MM.1S (cell line): ENCODE measurements at regions not wholly inside any gene's neighbourhood (a gene's known extent, or its start where the extent isn't known, plus 50 kb on each side); places are given as distances from the start of the nearest gene placed in this dataset.

Experiments
- DNase-seq: peaks from one replicate; pipeline ENCODE4 v3.0.0-alpha.2; 2015
- H2AFZ ChIP-seq: fragments of 300-600 bp; sonication (generic); 2 replicates; pipeline ENCODE4 v1.6.0; 2016; ENCODE audit warnings: antibody characterized with exemption, low read length
- H3F3A ChIP-seq: fragments of 300-600 bp; sonication (generic); 2 replicates; pipeline ENCODE4 v1.6.1; 2016; ENCODE audit warnings: mild to moderate bottlenecking, antibody characterized with exemption, low read length, moderate library complexity, mixed read lengths; ENCODE audit not compliant: insufficient read depth
- H3K27ac ChIP-seq: fragments of 300-600 bp; sonication (generic); 2 replicates; pipeline ENCODE4 v1.5.1; 2016; ENCODE audit warnings: mild to moderate bottlenecking, low read length
- H3K27me3 ChIP-seq: fragments of 300-600 bp; sonication (generic); replicated peaks from 2 replicates; pipeline ENCODE4 v1.6.0; 2016; ENCODE audit warnings: low read length; ENCODE audit not compliant: insufficient read depth
- H3K36me3 ChIP-seq: fragments of 300-600 bp; sonication (generic); replicated peaks from 2 replicates; pipeline ENCODE4 v1.6.1; 2016; ENCODE audit warnings: mild to moderate bottlenecking, low read length, mixed read lengths; ENCODE audit not compliant: insufficient read depth
- H3K4me1 ChIP-seq: fragments of 300-600 bp; sonication (generic); 2 replicates; pipeline ENCODE4 v1.6.1; 2016; ENCODE audit warnings: low read length, mixed read lengths
- H3K4me2 ChIP-seq: fragments of 300-600 bp; sonication (generic); 2 replicates; pipeline ENCODE4 v1.6.0; 2016; ENCODE audit warnings: low read depth, low read length
- H3K4me3 ChIP-seq: fragments of 300-600 bp; sonication (generic); 2 replicates; pipeline ENCODE4 v1.5.1; 2016; ENCODE audit warnings: low read length, mixed read lengths
- H3K79me2 ChIP-seq: fragments of 300-600 bp; sonication (generic); 2 replicates; pipeline ENCODE4 v1.6.1; 2016; ENCODE audit warnings: mixed run types, low read length, mixed read lengths
- H3K9ac ChIP-seq: fragments of 300-600 bp; sonication (generic); 2 replicates; pipeline ENCODE4 v1.6.1; 2016; ENCODE audit warnings: low read length, mixed read lengths
- H3K9me2 ChIP-seq: fragments of 300-600 bp; sonication (generic); replicated peaks from 2 replicates; pipeline ENCODE4 v1.6.1; 2016; ENCODE audit warnings: mild to moderate bottlenecking, low read length, mixed read lengths; ENCODE audit not compliant: insufficient read depth
- H3K9me3 ChIP-seq: fragments of 300-600 bp; sonication (generic); replicated peaks from 2 replicates; pipeline ENCODE4 v1.6.1; 2016; ENCODE audit warnings: mild to moderate bottlenecking, low read length, mixed read lengths; ENCODE audit not compliant: insufficient read depth
- H4K20me1 ChIP-seq: fragments of 300-600 bp; sonication (generic); 2 replicates; pipeline ENCODE4 v1.6.1; 2016; ENCODE audit warnings: mild to moderate bottlenecking, low read length, moderate library complexity, mixed read lengths; ENCODE audit not compliant: insufficient read depth
- CTCF ChIP-seq: fragments of 300-600 bp; sonication (generic); IDR thresholded peaks from 2 replicates; pipeline ENCODE4 v1.5.1; 2016; ENCODE audit warnings: antibody characterized with exemption, low read length, mixed read lengths
- EZH2 ChIP-seq: fragments of 300-600 bp; sonication (generic); optimal IDR thresholded peaks from 2 replicates; pipeline ENCODE3; 2017; ENCODE audit warnings: low read depth, mild to moderate bottlenecking, antibody characterized with exemption, low read length, mixed read lengths
- EZH2phosphoT487 ChIP-seq: fragments of 300-600 bp; sonication (generic); IDR thresholded peaks from 2 replicates; pipeline ENCODE4 v1.6.1; 2018; ENCODE audit warnings: antibody characterized with exemption, low read length

GRCh38 chr14:26123459-26123858, 474.4 kb downstream of the NOVA1 start:
- Histone ChIP-seq H3K9ac (no peak overlapping the region), H3K27ac (no peak overlapping the region), H3K9me2 (no peaks in the 10 kb centered on the region), H3K4me1 (no peaks in the 10 kb centered on the region), H3K9me3 (no peaks in the 10 kb centered on the region), H3K4me3 (no peak overlapping the region), H2AFZ (no peak overlapping the region), H3K4me2 (no peak overlapping the region), H4K20me1 (no peaks in the 10 kb centered on the region), H3K36me3 (no peaks in the 10 kb centered on the region), H3F3A (no peaks in the 10 kb centered on the region), H3K79me2 (no peaks in the 10 kb centered on the region), H3K27me3 (no peaks in the 10 kb centered on the region)
- TF ChIP-seq EZH2 (no peak), EZH2phosphoT487 (no peak), CTCF (no peak)
- DNase-seq = no peak

GRCh38 chr14:26121181-26121580, 476.7 kb downstream of the NOVA1 start:
- no peak overlapping the region for H3K27ac ChIP-seq
- no peak for DNase-seq
- H3K36me3 ChIP-seq = no peaks in the 10 kb centered on the region
- H3K4me2 ChIP-seq = no peak overlapping the region
- no peaks in the 10 kb centered on the region for H4K20me1 ChIP-seq
- no peak for TF ChIP-seq EZH2phosphoT487
- TF ChIP-seq EZH2 = no peak
- no peak for TF ChIP-seq CTCF
- no peaks in the 10 kb centered on the region for H3K9me3 ChIP-seq
- H3K27me3 ChIP-seq = no peaks in the 10 kb centered on the region
- H3K9ac ChIP-seq = no peak overlapping the region
- H3K4me3 ChIP-seq = no peak overlapping the region
- H3K79me2 ChIP-seq = no peaks in the 10 kb centered on the region
- no peaks in the 10 kb centered on the region for H3K4me1 ChIP-seq
- no peaks in the 10 kb centered on the region for H3F3A ChIP-seq
- no peaks in the 10 kb centered on the region for H3K9me2 ChIP-seq
- H2AFZ ChIP-seq = no peak overlapping the region

GRCh38 chr14:26113911-26114640, 483.8 kb downstream of the NOVA1 start:
- DNase-seq = peak; percentile 13
- H3K4me3 ChIP-seq = no peak overlapping the region
- H3K9ac ChIP-seq = no peak overlapping the region
- H3K9me3 ChIP-seq = no peaks in the 10 kb centered on the region
- H3K4me2 ChIP-seq = no peak overlapping the region
- no peaks in the 10 kb centered on the region for H3K79me2 ChIP-seq
- H3K4me1 ChIP-seq = no peaks in the 10 kb centered on the region
- no peaks in the 10 kb centered on the region for H4K20me1 ChIP-seq
- H3K9me2 ChIP-seq = no peaks in the 10 kb centered on the region
- no peaks in the 10 kb centered on the region for H3K27me3 ChIP-seq
- no peak for TF ChIP-seq CTCF
- no peak for TF ChIP-seq EZH2
- no peak for TF ChIP-seq EZH2phosphoT487
- H3K27ac ChIP-seq = no peak overlapping the region
- H2AFZ ChIP-seq = no peak overlapping the region
- H3F3A ChIP-seq = no peaks in the 10 kb centered on the region
- H3K36me3 ChIP-seq = no peaks in the 10 kb centered on the region
